ENCODE measurements at regions not wholly inside any gene's neighbourhood (a gene's known extent, or its start where the extent isn't known, plus 50 kb on each side); places are given as distances from the start of the nearest gene placed in this dataset.

DNA sequence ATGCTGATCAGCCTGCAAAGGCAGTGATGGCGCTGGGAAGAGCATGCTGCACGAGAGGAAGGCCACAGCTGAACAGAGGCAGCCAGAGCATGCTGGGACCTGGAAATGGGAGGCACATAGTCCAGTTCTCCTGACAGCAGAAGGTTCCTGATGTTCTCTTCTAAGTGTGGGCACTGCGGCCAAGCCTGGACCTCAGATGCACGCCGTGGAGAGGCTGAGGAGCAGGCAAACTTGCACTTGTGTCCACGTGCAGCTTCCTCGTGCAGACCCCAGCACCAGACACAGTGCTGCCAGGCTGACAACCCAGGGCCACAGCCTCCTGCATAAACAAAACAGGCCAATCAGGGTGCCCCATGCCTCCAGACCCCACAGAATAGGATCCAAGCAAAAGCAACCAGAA, 93.5 kb upstream of the LANCL2 start:
- TF ChIP-seq, protein P1, sequence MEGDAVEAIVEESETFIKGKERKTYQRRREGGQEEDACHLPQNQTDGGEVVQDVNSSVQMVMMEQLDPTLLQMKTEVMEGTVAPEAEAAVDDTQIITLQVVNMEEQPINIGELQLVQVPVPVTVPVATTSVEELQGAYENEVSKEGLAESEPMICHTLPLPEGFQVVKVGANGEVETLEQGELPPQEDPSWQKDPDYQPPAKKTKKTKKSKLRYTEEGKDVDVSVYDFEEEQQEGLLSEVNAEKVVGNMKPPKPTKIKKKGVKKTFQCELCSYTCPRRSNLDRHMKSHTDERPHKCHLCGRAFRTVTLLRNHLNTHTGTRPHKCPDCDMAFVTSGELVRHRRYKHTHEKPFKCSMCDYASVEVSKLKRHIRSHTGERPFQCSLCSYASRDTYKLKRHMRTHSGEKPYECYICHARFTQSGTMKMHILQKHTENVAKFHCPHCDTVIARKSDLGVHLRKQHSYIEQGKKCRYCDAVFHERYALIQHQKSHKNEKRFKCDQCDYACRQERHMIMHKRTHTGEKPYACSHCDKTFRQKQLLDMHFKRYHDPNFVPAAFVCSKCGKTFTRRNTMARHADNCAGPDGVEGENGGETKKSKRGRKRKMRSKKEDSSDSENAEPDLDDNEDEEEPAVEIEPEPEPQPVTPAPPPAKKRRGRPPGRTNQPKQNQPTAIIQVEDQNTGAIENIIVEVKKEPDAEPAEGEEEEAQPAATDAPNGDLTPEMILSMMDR (conservative IDR thresholded peaks at IDR 0.05), result no peak
- no peak for TF ChIP-seq EZH2 (IDR thresholded peaks at IDR 0.05; ENCODE audit: low read depth)
